ENCODE measurements at regions not wholly inside any gene's neighbourhood (a gene's known extent, or its start where the extent isn't known, plus 50 kb on each side); places are given as distances from the start of the nearest gene placed in this dataset.

GRCh38 chr14:44564908-44565307, 57.8 kb upstream of the FSCB start:
- no peak for TF ChIP-seq CTCF (IDR thresholded peaks at IDR 0.05; ENCODE audit: extremely low read depth, insufficient read depth, missing control alignments)
- in situ Hi-C loops (cut with MboI; ENCODE audit: low pct_unique_long_range_greater_than_20kb, low sequenced_read_pairs, unreplicated experiment): no loop called here
- no peak for DNase-seq (ENCODE audit: low spot score)

All from GM13977 (cell line).